ENCODE measurements at regions not wholly inside any gene's neighbourhood (a gene's known extent, or its start where the extent isn't known, plus 50 kb on each side); places are given as distances from the start of the nearest gene placed in this dataset.

DNA sequence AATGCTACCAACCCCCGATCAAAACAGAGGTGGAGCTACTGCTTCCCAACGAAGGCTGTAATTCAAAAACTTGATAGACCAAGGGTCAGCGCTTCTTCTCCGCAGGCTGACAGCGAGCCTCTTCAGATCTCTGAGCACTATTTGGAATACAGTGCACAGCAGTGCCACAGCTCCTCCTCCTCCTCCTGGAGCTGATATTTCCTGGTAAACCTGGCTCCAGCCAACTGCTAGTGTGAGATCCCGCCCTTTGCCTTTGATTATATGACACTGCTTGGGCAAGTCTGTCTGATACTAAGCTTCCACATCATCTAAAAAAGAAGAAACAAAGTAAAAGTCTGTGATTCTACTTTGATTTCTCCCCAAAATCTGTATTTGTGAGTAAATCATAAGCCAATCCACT, 710.5 kb downstream of the DACH1 start:
- TF ChIP-seq CTCF (IDR thresholded peaks at IDR 0.05) (no peak), POLR2AphosphoS5 (IDR thresholded peaks at IDR 0.05) (no peak), POLR2A (IDR thresholded peaks at IDR 0.05; ENCODE audit: low read depth) (no peak), EP300 (IDR thresholded peaks at IDR 0.05) (no peak)

Data from esophagus muscularis mucosa (tissue), 4 donors.